ENCODE measurements at regions not wholly inside any gene's neighbourhood (a gene's known extent, or its start where the extent isn't known, plus 50 kb on each side); places are given as distances from the start of the nearest gene placed in this dataset.

- TF ChIP-seq CTCF (IDR thresholded peaks at IDR 0.05) (no peak), EP300 (IDR thresholded peaks at IDR 0.05) (no peak), POLR2A (IDR thresholded peaks at IDR 0.05) (no peak)
Observed at GRCh38 chr14:43937001-43937400, 570.1 kb downstream of the FSCB start.
